Keratinocyte (primary cell): ENCODE measurements at regions not wholly inside any gene's neighbourhood (a gene's known extent, or its start where the extent isn't known, plus 50 kb on each side); places are given as distances from the start of the nearest gene placed in this dataset.

ENCODE experiments used
- DNase-seq: peaks from one replicate; pipeline ENCODE4 v3.0.0-alpha.2; 2011; ENCODE audit warnings: low read depth, missing footprints, low spot score
- FAIRE-seq: peaks from 2 replicates; lab custom pipeline; 2011; peaks lifted over from hg19 to GRCh38; lab: Jason Lieb, UNC
- H2AFZ ChIP-seq: 2 replicates; pipeline ENCODE4 v1.6.0; 2012; ENCODE audit warnings: low read length, control low read depth, inconsistent platforms; ENCODE audit not compliant: control insufficient read depth
- H3K27ac ChIP-seq: 2 replicates; pipeline ENCODE4 v1.5.1; 2011; ENCODE audit warnings: low read length; ENCODE audit not compliant: control insufficient read depth, insufficient read depth
- H3K27me3 ChIP-seq: 3 replicates; pipeline ENCODE4 v1.6.0; 2011; ENCODE audit warnings: low read length; ENCODE audit not compliant: control insufficient read depth, insufficient read depth; ENCODE audit errors: extremely low read depth
- H3K36me3 ChIP-seq, 2 experiments: 2 replicates in 1 of 2; 3 replicates in 1 of 2; pipeline ENCODE4 v1.5.1; 2011; ENCODE audit warnings: low read length in 2 of 2, mild to moderate bottlenecking in 1 of 2; ENCODE audit not compliant: control insufficient read depth in 2 of 2, insufficient read depth in 2 of 2; ENCODE audit errors: extremely low read depth in 1 of 2
- H3K4me1 ChIP-seq: 3 replicates; pipeline ENCODE4 v1.5.1; 2011; ENCODE audit warnings: low read length; ENCODE audit not compliant: control insufficient read depth, insufficient read depth; ENCODE audit errors: extremely low read depth
- H3K4me2 ChIP-seq: 3 replicates; pipeline ENCODE4 v1.6.0; 2011; ENCODE audit warnings: low read depth, low read length; ENCODE audit not compliant: control insufficient read depth, insufficient read depth; ENCODE audit errors: extremely low read depth
- H3K4me3 ChIP-seq, 3 experiments: fragments of 200-600 bp in 1 of 3; sonication (generic) in 1 of 3; 2 replicates in 2 of 3; 3 replicates in 1 of 3; pipeline ENCODE4 v1.5.1; 2011 to 2016; ENCODE audit warnings: low read length in 3 of 3, mild to moderate bottlenecking in 3 of 3, control low read depth in 2 of 3, inconsistent platforms in 1 of 3, low read depth in 1 of 3, mixed read lengths in 1 of 3, mixed run types in 1 of 3, moderate library complexity in 1 of 3; ENCODE audit not compliant: control insufficient read depth in 2 of 3, insufficient read depth in 2 of 3; ENCODE audit errors: extremely low read depth in 1 of 3
- H3K79me2 ChIP-seq: 2 replicates; pipeline ENCODE4 v1.6.0; 2012; ENCODE audit warnings: low read length; ENCODE audit not compliant: control insufficient read depth, insufficient read depth
- H3K9ac ChIP-seq: 3 replicates; pipeline ENCODE4 v1.6.0; 2011; ENCODE audit warnings: low read length; ENCODE audit not compliant: control insufficient read depth, insufficient read depth; ENCODE audit errors: extremely low read depth
- H3K9me1 ChIP-seq: 3 replicates; pipeline ENCODE4 v1.6.0; 2011; ENCODE audit warnings: low read length; ENCODE audit not compliant: control insufficient read depth, insufficient read depth; ENCODE audit errors: extremely low read depth
- H3K9me3 ChIP-seq: 2 replicates; pipeline ENCODE4 v1.5.1; 2012; ENCODE audit warnings: low read depth, low read length; ENCODE audit not compliant: control insufficient read depth
- H4K20me1 ChIP-seq: 3 replicates; pipeline ENCODE4 v1.6.0; 2011; ENCODE audit warnings: low read length; ENCODE audit not compliant: control insufficient read depth, insufficient read depth; ENCODE audit errors: extremely low read depth
- CTCF ChIP-seq, 3 experiments: IDR thresholded peaks in 1 of 3; conservative IDR thresholded peaks in 1 of 3; optimal IDR thresholded peaks in 1 of 3; 2 replicates in 2 of 3; 3 replicates in 1 of 3; pipeline versions ENCODE3 to v1.5.1; 2011; ENCODE audit warnings: low read length in 3 of 3, mild to moderate bottlenecking in 3 of 3, moderate library complexity in 2 of 3, control low read depth in 1 of 3, inconsistent platforms in 1 of 3; ENCODE audit not compliant: insufficient read depth in 2 of 3; ENCODE audit errors: extremely low read depth in 1 of 3
- EZH2 ChIP-seq: IDR thresholded peaks from one replicate; pipeline ENCODE4 v1.6.1; 2012; ENCODE audit warnings: inconsistent platforms, mild to moderate bottlenecking, low read length, moderate library complexity
- dilution Hi-C: fragments of 300-500 bp; cut with MboI; formaldehyde crosslinking; loops from one replicate; pipeline ENCODE4 v1.7.0; 2020; ENCODE audit warnings: low sequenced_read_pairs; ENCODE audit not compliant: extremely low pct_ligation_motif_present

- Histone ChIP-seq H3K9me3 (no peaks in the 10 kb centered on the region), H3K36me3 (no peaks in the 10 kb centered on the region), H3K9me1 (no peaks in the 10 kb centered on the region), H3K79me2 (no peaks in the 10 kb centered on the region), H4K20me1 (no peaks in the 10 kb centered on the region), H3K4me3 (no peak overlapping the region), H3K4me1 (no peaks in the 10 kb centered on the region), H3K27me3 (no peaks in the 10 kb centered on the region), H3K4me2 (no peak overlapping the region), H3K27ac (no peak overlapping the region), H2AFZ (no peak overlapping the region), H3K9ac (no peak overlapping the region)
- dilution Hi-C loops: no loop called here
- FAIRE-seq (no peak), DNase-seq (no peak)
- TF ChIP-seq EZH2 (no peak), CTCF (optimal IDR thresholded peaks at IDR 0.05 in 1 of 3, IDR thresholded peaks at IDR 0.05 in 1 of 3, conservative IDR thresholded peaks at IDR 0.05 in 1 of 3; ENCODE audit: extremely low read depth in 1 of 3, insufficient read depth in 2 of 3, low read length in 3 of 3) (no peak)
Observed at GRCh38 chr11:37026326-37026725, 428.3 kb upstream of the RAG2 start.

- no peaks in the 10 kb centered on the region for H3K9me3 ChIP-seq
- no peaks in the 10 kb centered on the region for H3K4me1 ChIP-seq
- dilution Hi-C loops: no loop called here
- FAIRE-seq (no peak), DNase-seq (no peak)
- TF ChIP-seq CTCF (optimal IDR thresholded peaks at IDR 0.05 in 1 of 3, IDR thresholded peaks at IDR 0.05 in 1 of 3, conservative IDR thresholded peaks at IDR 0.05 in 1 of 3; ENCODE audit: extremely low read depth in 1 of 3, insufficient read depth in 2 of 3, low read length in 3 of 3): no peak
- TF ChIP-seq EZH2: no peak
- no peak overlapping the region for H2AFZ ChIP-seq
- no peaks in the 10 kb centered on the region for H3K79me2 ChIP-seq
- no peaks in the 10 kb centered on the region for H4K20me1 ChIP-seq
- no peak overlapping the region for H3K27ac ChIP-seq
- no peaks in the 10 kb centered on the region for H3K27me3 ChIP-seq
- no peaks in the 10 kb centered on the region for H3K36me3 ChIP-seq
- H3K4me2 ChIP-seq: no peak overlapping the region
- no peaks in the 10 kb centered on the region for H3K9me1 ChIP-seq
- no peak overlapping the region for H3K9ac ChIP-seq
- H3K4me3 ChIP-seq: no peak overlapping the region
Observed at GRCh38 chr11:37006563-37006962, 408.5 kb upstream of the RAG2 start.
